Thyroid gland (tissue), 4 donors: ENCODE measurements at regions not wholly inside any gene's neighbourhood (a gene's known extent, or its start where the extent isn't known, plus 50 kb on each side); places are given as distances from the start of the nearest gene placed in this dataset.

ENCODE experiments used
- CTCF ChIP-seq, 6 experiments: fragments of 200-600 bp in 3 of 6; fragments of 450-650 bp in 3 of 6; sonication (generic) in 3 of 6; IDR thresholded peaks; one replicate each; pipeline ENCODE4 v1.5.1; 2016 to 2019; ENCODE audit warnings: antibody characterized with exemption in 6 of 6, mild to moderate bottlenecking in 2 of 6, inconsistent platforms in 1 of 6, moderate library complexity in 1 of 6
- POLR2A ChIP-seq, 2 donors: fragments of 450-650 bp; IDR thresholded peaks; one replicate each; pipeline ENCODE4 v1.6.1; 2017; ENCODE audit warnings: antibody characterized with exemption in 2 of 2, mild to moderate bottlenecking in 2 of 2, moderate library complexity in 1 of 2

- TF ChIP-seq CTCF (IDR thresholded peaks at IDR 0.05) (no peak), POLR2A (IDR thresholded peaks at IDR 0.05) (no peak)
Observed at GRCh38 chr2:131425231-131425941, 50.5 kb upstream of the TUBA3D start.
